ENCODE measurements at regions not wholly inside any gene's neighbourhood (a gene's known extent, or its start where the extent isn't known, plus 50 kb on each side); places are given as distances from the start of the nearest gene placed in this dataset.

DNA sequence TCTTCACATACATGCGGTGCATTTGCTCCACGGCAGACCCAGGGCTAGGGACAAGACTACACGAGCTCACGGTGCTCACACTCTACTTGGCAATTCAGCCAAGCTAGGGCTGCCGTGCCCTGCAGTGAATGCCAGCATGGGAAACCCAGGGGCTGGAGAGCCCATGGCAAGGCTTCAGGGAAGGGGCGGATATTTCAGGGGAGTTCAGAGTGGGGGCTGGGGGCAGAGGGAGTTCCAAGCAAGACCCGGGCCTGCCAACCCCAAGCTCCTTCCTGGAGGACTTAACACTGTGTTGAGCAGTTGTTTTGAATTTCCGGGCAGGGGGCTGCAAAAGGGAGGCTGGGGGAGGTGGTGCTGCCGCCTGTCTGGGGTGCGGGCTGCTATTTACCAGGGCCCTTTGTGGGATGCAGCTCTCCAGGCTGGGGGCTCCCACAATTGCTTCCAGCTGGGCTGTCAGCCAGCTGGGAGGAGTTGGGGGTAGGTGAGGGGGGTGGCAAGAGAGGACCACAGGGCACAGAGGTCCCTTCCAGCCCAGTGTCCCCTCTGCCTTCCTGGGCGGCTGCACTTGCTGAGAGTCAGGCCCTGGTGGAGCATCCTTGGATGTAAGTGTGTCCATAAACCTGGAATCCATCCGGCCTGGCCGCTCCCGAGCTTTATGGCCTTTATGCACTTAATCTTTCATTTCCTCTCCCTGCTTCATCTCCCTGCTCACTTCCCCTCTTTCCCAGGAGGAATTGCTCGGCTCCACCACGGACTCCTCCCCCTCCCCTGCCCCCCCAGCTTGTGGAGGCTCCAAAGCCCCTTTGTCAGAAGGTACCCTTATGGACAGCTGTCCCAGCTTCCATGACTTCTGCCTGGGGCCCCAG, 55.8 kb upstream of the SSBP3 start:
- H3K4me1 ChIP-seq (ENCODE audit: insufficient read depth), result 0 out of 2 replicates have a peak, but pooled peaks cover 4% of the 10 kb centered on the region
- H3K9me2 ChIP-seq (ENCODE audit: insufficient read depth), result no peaks in the 10 kb centered on the region
- TF ChIP-seq EZH2phosphoT487 (IDR thresholded peaks at IDR 0.05; ENCODE audit: insufficient read depth, low read depth) (no peak), EZH2 (IDR thresholded peaks at IDR 0.05; ENCODE audit: insufficient read depth, poor library complexity, severe bottlenecking) (no peak)
- H3K9ac ChIP-seq, result no peak overlapping the region
- H3K79me2 ChIP-seq (ENCODE audit: insufficient read depth), result no peaks in the 10 kb centered on the region
- H3K27ac ChIP-seq, result no peak overlapping the region
- no peaks in the 10 kb centered on the region for H3K9me3 ChIP-seq (ENCODE audit: low read depth)
- DNase-seq, result no peak
- H3F3A ChIP-seq (ENCODE audit: insufficient read depth), result no peaks in the 10 kb centered on the region
- H2AFZ ChIP-seq, result no peak overlapping the region
- no peak overlapping the region for H3K4me3 ChIP-seq
- no peaks in the 10 kb centered on the region for H4K20me1 ChIP-seq (ENCODE audit: insufficient read depth)
- WGBS, 2 experiments (ENCODE audit: low coverage in 1 of 2, low lambda C conversion rate in 2 of 2, missing lambda C conversion rate in 2 of 2), result 75 to 77% methylated on average over 13 to 16 of the region's 16 CpGs
- in situ Hi-C loops (cut with MboI), result no loop called here
- H3K27me3 ChIP-seq (replicated peaks; ENCODE audit: insufficient read depth), result no peaks in the 10 kb centered on the region
- H3K4me2 ChIP-seq (ENCODE audit: unreplicated experiment), result no peak overlapping the region
- H3K36me3 ChIP-seq (ENCODE audit: low read depth), result no peaks in the 10 kb centered on the region

- no peaks in the 10 kb centered on the region for H3F3A ChIP-seq (ENCODE audit: insufficient read depth)
- in situ Hi-C loops (cut with MboI), result no loop called here
- no peak overlapping the region for H2AFZ ChIP-seq
- no peak overlapping the region for H3K4me3 ChIP-seq
- no peaks in the 10 kb centered on the region for H3K36me3 ChIP-seq (ENCODE audit: low read depth)
- no peaks in the 10 kb centered on the region for H3K27me3 ChIP-seq (replicated peaks; ENCODE audit: insufficient read depth)
- 94 to 96% methylated on average over 8 of the region's 8 CpGs for WGBS, 2 experiments (ENCODE audit: low coverage in 1 of 2, low lambda C conversion rate in 2 of 2, missing lambda C conversion rate in 2 of 2)
- no peaks in the 10 kb centered on the region for H4K20me1 ChIP-seq (ENCODE audit: insufficient read depth)
- H3K9me3 ChIP-seq (ENCODE audit: low read depth), result no peaks in the 10 kb centered on the region
- H3K79me2 ChIP-seq (ENCODE audit: insufficient read depth), result no peaks in the 10 kb centered on the region
- no peak overlapping the region for H3K4me2 ChIP-seq (ENCODE audit: unreplicated experiment)
- no peak for DNase-seq
- no peak overlapping the region for H3K9ac ChIP-seq
- TF ChIP-seq EZH2 (IDR thresholded peaks at IDR 0.05; ENCODE audit: insufficient read depth, poor library complexity, severe bottlenecking) (no peak), EZH2phosphoT487 (IDR thresholded peaks at IDR 0.05; ENCODE audit: insufficient read depth, low read depth) (no peak)
- no peak overlapping the region for H3K27ac ChIP-seq
- H3K9me2 ChIP-seq (ENCODE audit: insufficient read depth), result no peaks in the 10 kb centered on the region
- 0 out of 2 replicates have a peak, but pooled peaks cover 4% of the 10 kb centered on the region for H3K4me1 ChIP-seq (ENCODE audit: insufficient read depth)
These were observed 54.7 kb upstream of the SSBP3 start for GRCh38 chr1:54460861-54461387.

DNA sequence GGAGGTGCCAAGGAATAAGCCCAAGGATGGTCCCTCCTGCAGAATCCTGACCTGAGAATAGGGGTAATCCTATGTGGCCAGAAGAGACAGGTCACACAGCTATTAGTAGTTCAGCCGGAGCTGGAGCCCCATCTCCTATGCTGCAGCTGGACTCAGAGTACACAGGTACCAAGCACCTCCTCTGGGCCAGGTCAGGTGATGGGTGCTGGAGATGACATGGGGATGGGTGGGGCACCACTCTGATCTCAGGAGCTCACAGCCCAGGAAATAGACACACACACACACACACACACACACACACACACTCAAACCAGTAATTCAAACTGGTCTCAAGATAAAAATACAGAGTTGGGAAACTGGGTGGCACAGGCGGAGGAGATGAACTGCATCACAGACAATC, 54.2 kb upstream of the SSBP3 start:
- no peaks in the 10 kb centered on the region for H4K20me1 ChIP-seq (ENCODE audit: insufficient read depth)
- WGBS, 2 experiments (ENCODE audit: low coverage in 1 of 2, low lambda C conversion rate in 2 of 2, missing lambda C conversion rate in 2 of 2), result 91 to 97% methylated on average over 2 of the region's 2 CpGs
- no peak overlapping the region for H3K27ac ChIP-seq
- no peaks in the 10 kb centered on the region for H3K79me2 ChIP-seq (ENCODE audit: insufficient read depth)
- in situ Hi-C loops (cut with MboI), result no loop called here
- H3F3A ChIP-seq (ENCODE audit: insufficient read depth), result no peaks in the 10 kb centered on the region
- no peak overlapping the region for H3K4me2 ChIP-seq (ENCODE audit: unreplicated experiment)
- H3K4me1 ChIP-seq (ENCODE audit: insufficient read depth), result 0 out of 2 replicates have a peak, but pooled peaks cover 4% of the 10 kb centered on the region
- no peaks in the 10 kb centered on the region for H3K9me2 ChIP-seq (ENCODE audit: insufficient read depth)
- no peaks in the 10 kb centered on the region for H3K36me3 ChIP-seq (ENCODE audit: low read depth)
- no peak for DNase-seq
- H3K9me3 ChIP-seq (ENCODE audit: low read depth), result no peaks in the 10 kb centered on the region
- H3K4me3 ChIP-seq, result no peak overlapping the region
- no peaks in the 10 kb centered on the region for H3K27me3 ChIP-seq (replicated peaks; ENCODE audit: insufficient read depth)
- H3K9ac ChIP-seq, result no peak overlapping the region
- no peak for TF ChIP-seq EZH2 (IDR thresholded peaks at IDR 0.05; ENCODE audit: insufficient read depth, poor library complexity, severe bottlenecking)
- no peak for TF ChIP-seq EZH2phosphoT487 (IDR thresholded peaks at IDR 0.05; ENCODE audit: insufficient read depth, low read depth)
- no peak overlapping the region for H2AFZ ChIP-seq

DNA sequence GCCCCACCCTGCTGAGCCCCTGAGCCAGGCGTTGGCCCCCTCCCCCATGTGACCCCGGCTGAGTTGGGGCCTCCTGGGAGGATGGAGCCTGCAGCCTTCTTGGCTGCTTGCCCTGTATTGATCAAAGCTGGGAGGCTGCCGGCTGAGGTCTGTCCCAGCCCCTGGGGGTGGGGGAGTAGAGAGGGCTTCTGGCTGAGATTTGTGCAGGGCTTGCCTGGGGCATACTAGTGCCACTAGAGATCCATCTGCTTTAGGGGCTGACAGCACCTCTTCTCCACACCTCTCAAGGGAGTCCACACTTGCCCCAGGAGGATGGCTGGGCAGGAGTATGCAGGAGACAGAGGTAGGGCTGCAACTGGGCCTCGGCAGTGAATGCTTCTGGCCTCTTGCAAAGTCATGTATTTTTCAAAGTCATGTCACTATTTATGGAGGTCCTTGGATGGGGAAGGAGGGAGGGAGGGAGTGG, 53.6 kb upstream of the SSBP3 start:
- H3K27ac ChIP-seq, result no peak overlapping the region
- H3K79me2 ChIP-seq (ENCODE audit: insufficient read depth), result no peaks in the 10 kb centered on the region
- no peaks in the 10 kb centered on the region for H3K36me3 ChIP-seq (ENCODE audit: low read depth)
- TF ChIP-seq EZH2 (IDR thresholded peaks at IDR 0.05; ENCODE audit: insufficient read depth, poor library complexity, severe bottlenecking), result no peak
- no peak for TF ChIP-seq EZH2phosphoT487 (IDR thresholded peaks at IDR 0.05; ENCODE audit: insufficient read depth, low read depth)
- H3K4me3 ChIP-seq, result no peak overlapping the region
- no peak overlapping the region for H2AFZ ChIP-seq
- H3K4me1 ChIP-seq (ENCODE audit: insufficient read depth), result 0 out of 2 replicates have a peak, but pooled peaks cover 4% of the 10 kb centered on the region
- no peak overlapping the region for H3K4me2 ChIP-seq (ENCODE audit: unreplicated experiment)
- H4K20me1 ChIP-seq (ENCODE audit: insufficient read depth), result no peaks in the 10 kb centered on the region
- WGBS, 2 experiments (ENCODE audit: low coverage in 1 of 2, low lambda C conversion rate in 2 of 2, missing lambda C conversion rate in 2 of 2), result 6 to 13% methylated on average over 3 to 4 of the region's 4 CpGs
- H3K9me2 ChIP-seq (ENCODE audit: insufficient read depth), result no peaks in the 10 kb centered on the region
- H3K9ac ChIP-seq, result no peak overlapping the region
- no peaks in the 10 kb centered on the region for H3F3A ChIP-seq (ENCODE audit: insufficient read depth)
- DNase-seq, result no peak
- in situ Hi-C loops (cut with MboI), result no loop called here
- H3K9me3 ChIP-seq (ENCODE audit: low read depth), result no peaks in the 10 kb centered on the region
- H3K27me3 ChIP-seq (replicated peaks; ENCODE audit: insufficient read depth), result no peaks in the 10 kb centered on the region

Data from GM23248 (cell line).